HG02981 (cell line): ENCODE measurements at regions not wholly inside any gene's neighbourhood (a gene's known extent, or its start where the extent isn't known, plus 50 kb on each side); places are given as distances from the start of the nearest gene placed in this dataset.

Source experiments
- ATAC-seq: cut with Tn5 transposase; IDR thresholded peaks from one replicate; pipeline ENCODE4 v1.9.1; 2021; ENCODE audit warnings: mild to moderate bottlenecking, moderate library complexity; ENCODE audit not compliant: unreplicated experiment

DNA sequence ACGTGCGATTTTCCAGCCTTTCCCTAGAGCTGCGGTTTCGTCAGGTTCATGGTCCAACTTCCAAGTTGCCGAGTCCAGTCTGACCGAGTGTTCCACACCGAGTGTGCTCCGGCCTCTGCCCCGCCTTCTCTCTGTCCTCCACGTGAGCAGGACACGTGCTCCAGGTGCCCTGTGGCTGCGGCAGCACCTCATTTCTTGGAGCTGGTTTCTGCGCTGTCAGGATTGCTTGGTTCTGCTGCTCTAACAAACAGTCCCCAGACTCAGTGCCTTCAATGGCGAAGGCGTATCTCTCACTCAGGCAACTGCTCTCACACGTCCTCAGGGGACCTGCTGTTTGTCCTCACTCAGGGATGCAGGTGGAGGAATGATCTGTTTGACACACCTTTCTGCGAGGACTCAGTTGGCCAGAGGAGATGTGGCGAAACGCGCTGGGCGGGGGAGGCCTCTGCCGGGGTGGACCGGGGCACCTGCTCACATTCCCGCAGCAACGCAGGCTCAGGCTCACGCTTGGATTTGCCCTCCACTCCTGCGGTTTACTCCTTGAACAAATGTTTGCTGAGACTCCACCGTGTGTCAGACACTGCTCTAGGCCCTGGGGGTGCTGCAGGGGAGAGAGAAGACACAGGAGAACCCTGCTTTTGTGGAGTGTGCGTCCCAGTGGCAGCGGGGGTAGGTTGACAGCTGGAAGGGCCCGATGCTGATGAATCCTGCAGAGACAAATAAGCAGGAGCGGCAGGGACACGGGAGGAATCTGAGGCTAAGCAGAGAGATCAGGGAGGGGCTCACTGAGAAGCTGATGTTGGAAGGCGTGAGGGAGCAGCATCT is 63.4 kb upstream of the FBRSL1 start:
- no peak for ATAC-seq

DNA sequence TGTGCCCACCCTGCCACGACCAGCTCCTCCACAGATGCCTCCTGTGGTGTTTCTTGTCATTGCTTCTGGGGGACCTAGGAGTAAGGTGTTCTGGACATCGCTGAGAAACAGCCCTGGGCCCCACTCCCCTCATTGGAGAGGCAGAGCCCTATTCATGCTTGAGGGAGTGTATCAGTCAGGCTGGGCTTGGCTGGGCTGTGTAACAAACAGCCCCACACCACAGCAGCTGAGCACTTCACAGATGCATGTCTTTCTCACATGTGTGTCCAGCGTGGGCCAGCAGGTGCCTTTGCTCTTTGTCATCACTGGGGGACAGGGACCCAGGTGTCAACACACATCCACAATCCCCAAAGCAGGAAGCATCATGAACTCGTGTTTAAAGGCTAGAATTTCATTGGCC is 65.1 kb upstream of the FBRSL1 start:
- no peak for ATAC-seq

DNA sequence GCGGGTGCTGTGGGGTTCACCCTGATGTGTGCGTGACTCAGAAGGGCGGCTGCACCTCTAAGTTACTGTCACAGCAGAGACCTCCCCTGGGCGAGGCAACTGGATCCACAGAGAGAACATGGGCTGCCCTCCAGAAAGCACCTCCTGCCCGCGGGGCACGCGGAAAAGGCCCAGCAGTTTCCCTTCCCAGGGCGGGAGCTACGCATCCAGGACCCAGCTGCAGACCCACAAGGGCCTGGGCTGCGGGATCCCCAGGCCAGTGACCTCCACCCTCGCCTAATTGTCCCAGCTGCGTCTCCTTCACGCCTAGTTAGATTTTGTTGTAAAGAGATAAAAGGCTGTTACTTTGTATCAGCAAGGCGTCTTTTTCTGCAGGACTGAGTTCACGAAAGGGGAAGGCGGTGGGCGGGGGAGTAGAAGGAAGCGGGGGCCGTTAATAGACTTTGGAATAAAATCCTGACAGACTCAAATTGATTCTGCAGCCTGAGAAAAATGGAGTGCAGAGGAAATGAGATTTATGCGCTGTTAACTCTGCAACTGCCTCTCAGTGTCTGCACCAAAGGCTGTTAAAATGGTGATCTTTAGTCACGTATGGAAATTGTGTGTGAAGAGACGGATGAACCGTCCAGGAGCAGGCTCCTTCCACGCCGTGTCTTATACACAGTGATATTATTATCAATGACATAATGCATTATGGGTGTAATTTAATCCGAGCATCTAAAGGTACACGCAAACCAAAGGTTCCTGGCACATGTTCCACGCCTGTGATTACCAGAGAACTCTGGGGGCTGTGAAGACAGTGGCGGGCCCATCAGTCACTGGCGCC is 65.9 kb upstream of the FBRSL1 start:
- ATAC-seq = no peak

- ATAC-seq = no peak
Measured at GRCh38 chr12:132423251-132423819, 66.6 kb upstream of the FBRSL1 start.

GRCh38 chr12:132422381-132423043 is 67.4 kb upstream of the FBRSL1 start:
- ATAC-seq = no peak

DNA sequence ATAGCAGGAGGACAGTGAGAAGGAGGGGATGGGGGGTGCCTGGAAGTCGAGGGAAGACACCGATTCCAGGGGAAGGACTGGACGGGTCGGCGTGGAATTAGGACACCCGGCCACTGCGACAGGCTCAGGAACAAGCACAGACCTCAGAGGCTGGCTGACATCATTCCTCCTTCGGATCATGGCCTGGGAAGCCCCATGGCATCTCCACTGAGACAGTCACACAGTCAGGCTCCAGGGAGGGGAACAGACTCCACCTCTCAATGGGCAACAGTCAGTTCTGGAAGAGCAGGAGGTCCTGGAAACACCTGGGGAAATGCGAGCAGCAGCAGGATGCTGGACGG is 67.9 kb upstream of the FBRSL1 start:
- no peak for ATAC-seq

- no peak for ATAC-seq
Measured at GRCh38 chr12:132419631-132420246, 70.2 kb upstream of the FBRSL1 start.

DNA sequence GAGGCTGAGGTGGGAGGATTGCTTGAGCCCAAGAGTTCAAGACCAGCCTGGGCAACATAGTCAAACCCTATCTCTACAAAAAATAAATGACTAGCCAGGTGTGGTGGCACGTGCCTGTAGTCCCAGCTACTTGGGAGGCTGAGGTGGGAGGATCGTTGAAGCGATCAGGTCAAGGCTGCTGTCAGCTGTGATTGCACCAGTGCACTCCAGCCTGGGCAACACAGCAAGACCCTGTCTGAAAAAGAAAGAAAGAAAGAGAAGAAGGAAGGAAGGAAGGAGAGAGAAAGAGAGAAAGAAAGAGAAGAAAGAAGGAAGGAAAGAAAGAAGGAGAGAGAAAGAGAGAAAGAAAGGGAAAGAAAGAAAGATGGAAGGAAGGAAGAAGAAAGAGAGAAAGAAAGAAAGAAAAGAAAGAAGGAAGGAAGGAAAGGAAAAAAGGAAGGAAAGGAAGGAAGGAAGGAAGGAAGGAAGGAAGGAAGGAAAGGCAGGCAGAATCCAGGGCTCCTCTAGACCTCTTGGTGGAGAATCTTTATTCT is 71.5 kb upstream of the FBRSL1 start:
- no peak for ATAC-seq

- ATAC-seq = no peak
Measured at GRCh38 chr12:132417741-132418140, 72.2 kb upstream of the FBRSL1 start.

DNA sequence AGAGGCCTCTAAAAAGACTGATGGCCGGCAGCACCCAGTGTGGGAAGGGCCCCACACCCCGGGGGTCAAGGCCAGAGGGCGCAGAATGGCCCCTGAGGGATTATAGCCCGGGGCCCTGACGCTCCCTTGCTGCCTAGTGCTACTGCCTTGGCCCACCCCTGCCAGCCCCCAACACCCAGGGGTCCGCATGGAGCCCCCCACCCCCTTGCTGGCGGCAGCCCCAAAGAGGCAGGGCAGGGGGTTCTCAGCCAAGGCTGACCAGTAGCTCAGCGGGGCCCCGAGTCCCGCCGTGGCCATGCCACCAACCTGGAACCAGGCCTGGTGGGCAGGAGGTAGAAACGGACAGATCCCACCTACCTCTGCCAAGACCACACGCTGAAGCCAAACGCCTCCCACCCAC is 73.1 kb upstream of the FBRSL1 start:
- no peak for ATAC-seq

- no peak for ATAC-seq
Measured at GRCh38 chr12:132416121-132416673, 73.8 kb upstream of the FBRSL1 start.

GRCh38 chr12:132415327-132416120 is 74.4 kb upstream of the FBRSL1 start:
- no peak for ATAC-seq

GRCh38 chr12:132414634-132415326 is 75.2 kb upstream of the FBRSL1 start:
- ATAC-seq = peak; percentile 84

GRCh38 chr12:132413931-132414588 is 75.9 kb upstream of the FBRSL1 start:
- no peak for ATAC-seq

DNA sequence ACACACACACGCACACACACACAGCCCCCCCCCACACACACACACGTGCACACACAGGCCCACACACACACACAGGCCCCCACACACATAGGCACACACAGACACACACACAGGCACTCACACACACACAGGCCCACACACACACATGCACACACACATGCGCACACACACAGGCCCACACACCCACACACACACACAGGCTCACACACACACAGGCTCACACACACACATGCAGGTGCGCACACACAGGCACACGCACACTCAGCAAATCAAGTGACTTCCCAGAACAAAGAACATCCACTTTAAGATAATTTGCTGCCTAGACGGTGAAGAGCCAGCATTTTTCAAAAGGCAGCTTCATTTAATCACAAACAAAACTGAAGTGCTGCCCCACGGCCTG is 78.5 kb upstream of the FBRSL1 start:
- ATAC-seq = no peak

- no peak for ATAC-seq
Measured at GRCh38 chr12:132410849-132411248, 79.1 kb upstream of the FBRSL1 start.

DNA sequence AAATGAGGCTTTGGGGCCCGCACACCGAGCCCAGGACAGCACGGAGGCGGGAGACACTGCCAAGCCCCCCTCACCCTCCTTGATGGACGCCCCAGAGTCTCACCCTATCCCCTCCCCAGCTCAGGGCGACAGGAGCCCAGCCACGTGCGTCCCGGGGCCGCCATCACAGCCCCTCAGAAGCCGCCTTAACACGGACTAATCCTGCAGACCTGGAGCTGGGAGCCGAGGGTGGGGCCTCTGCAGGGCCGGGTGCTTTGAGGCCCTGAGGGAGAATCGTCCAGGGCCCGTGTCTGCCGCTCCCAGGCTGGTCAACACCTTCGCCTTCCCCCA is 79.7 kb upstream of the FBRSL1 start:
- ATAC-seq = no peak

- ATAC-seq = no peak
Measured at GRCh38 chr12:132409495-132410295, 80.3 kb upstream of the FBRSL1 start.
